Effector memory CD4-positive, alpha-beta T cell (primary cell): ENCODE measurements at regions not wholly inside any gene's neighbourhood (a gene's known extent, or its start where the extent isn't known, plus 50 kb on each side); places are given as distances from the start of the nearest gene placed in this dataset.

Experiments used
- DNase-seq, 3 donors: peaks; one replicate each; pipeline ENCODE4 v3.0.0-alpha.2; 2020
- H3K27ac ChIP-seq: 2 replicates; pipeline ENCODE4 v1.7.0; 2013; ENCODE audit warnings: mild to moderate bottlenecking, low read length, moderate library complexity; ENCODE audit not compliant: insufficient read depth, poor library complexity, severe bottlenecking
- H3K27me3 ChIP-seq: replicated peaks from 2 replicates; pipeline ENCODE4 v1.7.0; 2013; ENCODE audit warnings: mild to moderate bottlenecking, low read length; ENCODE audit not compliant: insufficient read depth, control insufficient read depth, poor library complexity, severe bottlenecking
- H3K36me3 ChIP-seq: 2 replicates; pipeline ENCODE4 v1.7.0; 2013; ENCODE audit warnings: mild to moderate bottlenecking, low read length, moderate library complexity; ENCODE audit not compliant: control insufficient read depth, insufficient read depth
- H3K4me1 ChIP-seq: 2 replicates; pipeline ENCODE4 v1.7.0; 2013; ENCODE audit warnings: low read length, mild to moderate bottlenecking; ENCODE audit not compliant: control insufficient read depth, insufficient read depth, poor library complexity, severe bottlenecking
- H3K4me3 ChIP-seq: 2 replicates; pipeline ENCODE4 v1.7.0; 2013; ENCODE audit warnings: low read length, low read depth, mild to moderate bottlenecking; ENCODE audit not compliant: insufficient read depth, poor library complexity, severe bottlenecking
- H3K9me3 ChIP-seq: 2 replicates; pipeline ENCODE4 v1.7.0; 2013; ENCODE audit warnings: mild to moderate bottlenecking, low read length, moderate library complexity; ENCODE audit not compliant: control insufficient read depth

- no peak for DNase-seq
- H3K27ac ChIP-seq: no peak overlapping the region
- H3K36me3 ChIP-seq: no peaks in the 10 kb centered on the region
- H3K9me3 ChIP-seq: no peaks in the 10 kb centered on the region
- no peak overlapping the region for H3K4me3 ChIP-seq
- H3K4me1 ChIP-seq: no peaks in the 10 kb centered on the region
- no peaks in the 10 kb centered on the region for H3K27me3 ChIP-seq
These were observed 1221.6 kb upstream of the PHF14 start for GRCh38 chr7:9752033-9752432.

DNA sequence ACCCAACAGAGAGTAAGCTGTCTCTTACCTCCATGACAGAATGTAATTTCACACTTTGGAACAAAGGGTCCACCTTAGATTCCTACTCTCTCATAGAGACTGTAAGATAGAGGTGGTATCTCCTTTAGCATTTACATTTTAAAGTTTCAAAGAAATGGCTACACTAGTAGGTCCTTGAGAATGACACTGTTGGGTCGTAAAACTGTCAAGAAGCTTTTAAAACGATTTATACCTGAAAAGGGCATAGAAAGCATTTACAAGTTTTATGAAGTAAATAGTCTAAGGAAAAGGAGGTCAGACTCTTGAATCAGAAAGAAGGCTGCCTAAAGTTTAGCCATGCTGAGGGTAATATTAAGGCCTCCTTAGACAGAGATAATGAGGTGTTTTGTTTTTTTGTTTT is 1212.4 kb upstream of the PHF14 start:
- no peaks in the 10 kb centered on the region for H3K36me3 ChIP-seq
- no peaks in the 10 kb centered on the region for H3K4me1 ChIP-seq
- H3K9me3 ChIP-seq: no peaks in the 10 kb centered on the region
- no peak for DNase-seq
- H3K27me3 ChIP-seq: no peaks in the 10 kb centered on the region
- no peak overlapping the region for H3K4me3 ChIP-seq
- H3K27ac ChIP-seq: no peak overlapping the region

DNA sequence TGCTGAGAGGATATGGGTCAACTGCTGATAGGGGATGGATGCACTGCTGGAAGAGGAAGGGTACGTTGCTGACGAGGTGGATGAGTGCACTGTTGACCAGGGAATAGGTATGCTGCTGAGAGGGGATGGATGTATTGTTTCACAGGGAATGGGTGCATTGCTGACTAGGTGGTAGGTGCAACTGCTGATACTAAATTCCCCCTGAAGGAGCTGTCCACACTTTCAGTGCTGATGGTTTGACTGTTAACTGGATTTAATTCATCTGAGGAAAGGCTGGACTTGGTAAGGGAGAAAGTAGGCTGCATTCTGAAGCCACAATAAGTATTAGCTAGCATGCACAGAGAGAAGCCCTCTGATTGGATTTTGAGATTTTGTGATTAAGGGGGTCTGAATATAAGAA is 1196.8 kb upstream of the PHF14 start:
- no peaks in the 10 kb centered on the region for H3K9me3 ChIP-seq
- DNase-seq: no peak
- H3K27ac ChIP-seq: no peak overlapping the region
- H3K4me3 ChIP-seq: no peak overlapping the region
- H3K4me1 ChIP-seq: no peaks in the 10 kb centered on the region
- H3K27me3 ChIP-seq: no peaks in the 10 kb centered on the region
- no peaks in the 10 kb centered on the region for H3K36me3 ChIP-seq

GRCh38 chr7:9778367-9778766 is 1195.3 kb upstream of the PHF14 start:
- H3K27me3 ChIP-seq: no peaks in the 10 kb centered on the region
- no peak for DNase-seq
- no peaks in the 10 kb centered on the region for H3K4me1 ChIP-seq
- H3K9me3 ChIP-seq: no peaks in the 10 kb centered on the region
- H3K4me3 ChIP-seq: no peak overlapping the region
- H3K27ac ChIP-seq: no peak overlapping the region
- H3K36me3 ChIP-seq: no peaks in the 10 kb centered on the region

- DNase-seq: no peak
- Histone ChIP-seq H3K4me1 (no peaks in the 10 kb centered on the region), H3K9me3 (no peaks in the 10 kb centered on the region), H3K27ac (no peak overlapping the region), H3K36me3 (no peaks in the 10 kb centered on the region), H3K27me3 (no peaks in the 10 kb centered on the region), H3K4me3 (no peak overlapping the region)
These were observed 1192.0 kb upstream of the PHF14 start for GRCh38 chr7:9781710-9782109.

- DNase-seq: no peak
- H3K27me3 ChIP-seq: no peaks in the 10 kb centered on the region
- no peaks in the 10 kb centered on the region for H3K36me3 ChIP-seq
- no peak overlapping the region for H3K4me3 ChIP-seq
- H3K4me1 ChIP-seq: no peaks in the 10 kb centered on the region
- no peak overlapping the region for H3K27ac ChIP-seq
- no peaks in the 10 kb centered on the region for H3K9me3 ChIP-seq
These were observed 1191.4 kb upstream of the PHF14 start for GRCh38 chr7:9782275-9782674.

DNA sequence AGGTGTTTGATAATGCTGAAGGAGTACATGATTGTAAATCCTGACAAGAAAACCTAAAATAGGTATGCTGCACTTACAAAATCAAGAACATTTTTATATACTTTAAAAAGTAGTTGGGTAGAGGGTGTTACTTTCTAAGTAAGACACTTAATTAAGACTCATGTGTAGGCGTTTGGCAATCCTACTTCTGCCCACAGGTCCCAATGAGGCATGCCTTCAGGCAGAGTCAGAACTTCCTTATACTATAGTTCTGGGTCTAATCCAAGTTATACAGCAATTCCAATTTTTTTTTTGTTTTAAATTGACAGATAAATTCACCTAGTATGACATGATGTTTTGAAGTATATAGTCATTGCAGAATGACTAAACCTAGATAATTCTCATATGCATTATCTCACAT is 1188.5 kb upstream of the PHF14 start:
- Histone ChIP-seq H3K27ac (no peak overlapping the region), H3K9me3 (no peaks in the 10 kb centered on the region), H3K4me1 (no peaks in the 10 kb centered on the region), H3K36me3 (no peaks in the 10 kb centered on the region), H3K4me3 (no peak overlapping the region), H3K27me3 (no peaks in the 10 kb centered on the region)
- no peak for DNase-seq

- DNase-seq: no peak
- H3K9me3 ChIP-seq: no peaks in the 10 kb centered on the region
- H3K4me3 ChIP-seq: no peak overlapping the region
- no peak overlapping the region for H3K27ac ChIP-seq
- no peaks in the 10 kb centered on the region for H3K27me3 ChIP-seq
- no peaks in the 10 kb centered on the region for H3K4me1 ChIP-seq
- no peaks in the 10 kb centered on the region for H3K36me3 ChIP-seq
These were observed 1177.4 kb upstream of the PHF14 start for GRCh38 chr7:9796241-9796640.

GRCh38 chr7:9822458-9823290 is 1151.0 kb upstream of the PHF14 start:
- Histone ChIP-seq H3K27me3 (no peaks in the 10 kb centered on the region), H3K27ac (no peak overlapping the region), H3K4me1 (no peaks in the 10 kb centered on the region), H3K9me3 (no peaks in the 10 kb centered on the region), H3K4me3 (no peak overlapping the region), H3K36me3 (no peaks in the 10 kb centered on the region)
- no peak for DNase-seq

- Histone ChIP-seq H3K4me3 (no peak overlapping the region), H3K4me1 (no peaks in the 10 kb centered on the region), H3K27me3 (no peaks in the 10 kb centered on the region), H3K9me3 (no peaks in the 10 kb centered on the region), H3K27ac (no peak overlapping the region), H3K36me3 (no peaks in the 10 kb centered on the region)
- no peak for DNase-seq
These were observed 1138.5 kb upstream of the PHF14 start for GRCh38 chr7:9835199-9835598.
